PFSK-1 (cell line): ENCODE measurements at regions not wholly inside any gene's neighbourhood (a gene's known extent, or its start where the extent isn't known, plus 50 kb on each side); places are given as distances from the start of the nearest gene placed in this dataset.

ENCODE experiments used
- FOXP2 ChIP-seq: optimal IDR thresholded peaks from 2 replicates; pipeline ENCODE3; 2011; ENCODE audit warnings: borderline replicate concordance, control low read depth, inconsistent platforms; ENCODE audit not compliant: insufficient read depth; ENCODE audit errors: extremely low read length, extremely low read depth
- POLR2AphosphoS5 ChIP-seq: IDR thresholded peaks from 2 replicates; pipeline ENCODE4 v1.6.1; 2012; ENCODE audit warnings: low read depth, mild to moderate bottlenecking, control low read depth, low read length, moderate library complexity
- REST ChIP-seq, 2 experiments: IDR thresholded peaks; 2 replicates each; pipeline versions ENCODE4 v1.6.1 to v1.8.0; 2011 to 2012; ENCODE audit warnings: low read depth in 2 of 2, low read length in 2 of 2, control low read depth in 1 of 2, inconsistent platforms in 1 of 2, mild to moderate bottlenecking in 1 of 2, moderate library complexity in 1 of 2; ENCODE audit not compliant: insufficient read depth in 1 of 2
- SIN3A ChIP-seq: IDR thresholded peaks from 2 replicates; pipeline ENCODE4 v1.6.1; 2012; ENCODE audit warnings: mild to moderate bottlenecking, low read length, moderate library complexity, borderline replicate concordance; ENCODE audit not compliant: insufficient read depth
- TAF1 ChIP-seq: IDR thresholded peaks from 2 replicates; pipeline ENCODE4 v1.6.1; 2012; ENCODE audit warnings: low read length, control low read depth, borderline replicate concordance; ENCODE audit not compliant: insufficient read depth

- no peak for TF ChIP-seq REST (IDR thresholded peaks at IDR 0.05; ENCODE audit: insufficient read depth in 1 of 2, low read depth in 2 of 2, low read length in 2 of 2)
- TF ChIP-seq TAF1: no peak
- TF ChIP-seq POLR2AphosphoS5: no peak
- no peak for TF ChIP-seq FOXP2
- no peak for TF ChIP-seq SIN3A
Observed at GRCh38 chr11:92461447-92461846, 236.8 kb downstream of the FAT3 start.

- TF ChIP-seq TAF1: no peak
- no peak for TF ChIP-seq SIN3A
- no peak for TF ChIP-seq REST (IDR thresholded peaks at IDR 0.05; ENCODE audit: insufficient read depth in 1 of 2, low read depth in 2 of 2, low read length in 2 of 2)
- TF ChIP-seq POLR2AphosphoS5: no peak
- no peak for TF ChIP-seq FOXP2
Observed at GRCh38 chr11:92462821-92463220, 238.2 kb downstream of the FAT3 start.

- TF ChIP-seq REST (IDR thresholded peaks at IDR 0.05; ENCODE audit: insufficient read depth in 1 of 2, low read depth in 2 of 2, low read length in 2 of 2): no peak
- TF ChIP-seq FOXP2: no peak
- TF ChIP-seq POLR2AphosphoS5: no peak
- TF ChIP-seq TAF1: no peak
- no peak for TF ChIP-seq SIN3A
Observed at GRCh38 chr11:92464822-92465221, 240.2 kb downstream of the FAT3 start.

- no peak for TF ChIP-seq FOXP2
- TF ChIP-seq TAF1: no peak
- TF ChIP-seq POLR2AphosphoS5: no peak
- no peak for TF ChIP-seq REST (IDR thresholded peaks at IDR 0.05; ENCODE audit: insufficient read depth in 1 of 2, low read depth in 2 of 2, low read length in 2 of 2)
- no peak for TF ChIP-seq SIN3A
Observed at GRCh38 chr11:92473736-92474135, 249.1 kb downstream of the FAT3 start.

GRCh38 chr11:92475316-92475715, 250.7 kb downstream of the FAT3 start:
- TF ChIP-seq TAF1 (no peak), SIN3A (no peak), REST (IDR thresholded peaks at IDR 0.05; ENCODE audit: insufficient read depth in 1 of 2, low read depth in 2 of 2, low read length in 2 of 2) (no peak), FOXP2 (no peak)
